Right lobe of liver (tissue), 6 donors: ENCODE measurements at regions not wholly inside any gene's neighbourhood (a gene's known extent, or its start where the extent isn't known, plus 50 kb on each side); places are given as distances from the start of the nearest gene placed in this dataset.

ENCODE experiments used
- ATAC-seq, 4 donors: fragments of 200-7000 bp; cut with Tn5 transposase; one replicate each; pipeline ENCODE4 v1.9.1; 2020; ENCODE audit warnings: mild to moderate bottlenecking in 4 of 4, moderate library complexity in 4 of 4
- DNase-seq, 3 donors: peaks; one replicate each; pipeline ENCODE4 v3.0.0-alpha.2; 2020
- H3K27ac ChIP-seq, 3 donors: fragments of 200-600 bp; one replicate each; pipeline ENCODE4 v1.8.0; 2022
- H3K27me3 ChIP-seq, 2 donors: fragments of 200-600 bp; one replicate each; pipeline ENCODE4 v1.8.0; 2022
- H3K36me3 ChIP-seq, 4 donors: fragments of 200-600 bp; sonication (generic) in 1 of 4; one replicate each; pipeline versions ENCODE4 v1.5.1 to v1.8.0; 2017 to 2022; ENCODE audit warnings: control low read depth in 1 of 4
- H3K4me1 ChIP-seq, 4 donors: fragments of 200-600 bp; sonication (generic) in 1 of 4; one replicate each; pipeline versions ENCODE4 v1.5.1 to v1.8.0; 2017 to 2022; ENCODE audit warnings: control low read depth in 1 of 4
- H3K4me3 ChIP-seq, 3 donors: fragments of 200-600 bp; one replicate each; pipeline ENCODE4 v1.8.0; 2022
- H3K9me3 ChIP-seq, 4 donors: fragments of 200-600 bp; sonication (generic) in 1 of 4; one replicate each; pipeline versions ENCODE4 v1.5.1 to v1.8.0; 2017 to 2022; ENCODE audit warnings: control low read depth in 1 of 4
- POLR2A ChIP-seq: fragments of 450-650 bp; IDR thresholded peaks from one replicate; pipeline ENCODE4 v1.6.1; 2017; ENCODE audit warnings: antibody characterized with exemption, mild to moderate bottlenecking
- WGBS: methylation state at CpG from one replicate; pipeline ENCODE4 v1.1.6; 2018; ENCODE audit warnings: low coverage, low lambda C conversion rate; ENCODE audit not compliant: insufficient coverage; ENCODE audit errors: missing lambda C conversion rate; 5-methylcytosine and 5-hydroxymethylcytosine counted together
- intact Hi-C, 2 donors: fragments of 100-400 bp; cut with DNase I; formaldehyde crosslinking; loops; one replicate each; pipeline versions ENCODE4 v1.11.2 to v1.14.1; 2022
- TF ChIP-seq, protein P1 (sequence below), 4 donors: fragments of 200-600 bp in 3 of 4; fragments of 450-650 bp in 1 of 4; IDR thresholded peaks; one replicate each; pipeline versions ENCODE4 v1.5.1 to v1.8.0; 2016 to 2022; ENCODE audit warnings: antibody characterized with exemption in 4 of 4, mild to moderate bottlenecking in 2 of 4
- donor health status: DM: no; HTN: yes; CAD: no.
- donor health status: DM: no; HTN: no; CAD: no.
- donor health status: DM: no; HTN: no; CAD: no.
- donor health status: DM: no; HTN: yes; CAD: no.
- donor health status: DM: no; HTN: yes; CAD: no.

DNA sequence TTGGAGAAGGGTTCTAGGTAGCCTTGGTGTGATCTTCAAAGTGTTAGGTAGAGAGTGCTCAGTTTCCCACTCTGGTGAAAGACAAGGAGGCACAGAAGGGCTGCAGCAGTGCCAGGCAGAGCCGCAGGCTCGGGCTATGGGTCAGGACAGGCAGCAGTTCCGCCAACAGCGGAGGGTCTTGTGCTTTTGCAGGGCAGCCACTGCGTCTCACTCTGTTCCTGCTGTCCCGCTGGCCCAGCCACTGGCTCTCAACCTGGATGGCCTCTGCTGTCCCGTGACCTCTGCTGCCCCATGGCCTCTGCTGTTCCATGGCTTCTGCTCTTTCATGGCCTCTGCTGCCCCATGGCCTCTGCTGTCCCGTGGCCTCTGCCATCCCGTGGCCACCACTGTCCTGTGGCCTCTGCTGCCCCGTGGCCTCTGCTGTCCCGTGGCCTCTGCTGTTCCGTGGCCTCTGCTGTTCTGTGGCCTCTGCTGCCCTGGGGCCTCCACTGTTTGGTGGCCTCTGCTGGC, 175.7 kb downstream of the URI1 start:
- H3K4me3 ChIP-seq: no peak overlapping the region
- no peaks in the 10 kb centered on the region for H3K36me3 ChIP-seq
- H3K27ac ChIP-seq: no peak overlapping the region
- DNase-seq: no peak
- H3K4me1 ChIP-seq: no peaks in the 10 kb centered on the region
- TF ChIP-seq, protein P1, sequence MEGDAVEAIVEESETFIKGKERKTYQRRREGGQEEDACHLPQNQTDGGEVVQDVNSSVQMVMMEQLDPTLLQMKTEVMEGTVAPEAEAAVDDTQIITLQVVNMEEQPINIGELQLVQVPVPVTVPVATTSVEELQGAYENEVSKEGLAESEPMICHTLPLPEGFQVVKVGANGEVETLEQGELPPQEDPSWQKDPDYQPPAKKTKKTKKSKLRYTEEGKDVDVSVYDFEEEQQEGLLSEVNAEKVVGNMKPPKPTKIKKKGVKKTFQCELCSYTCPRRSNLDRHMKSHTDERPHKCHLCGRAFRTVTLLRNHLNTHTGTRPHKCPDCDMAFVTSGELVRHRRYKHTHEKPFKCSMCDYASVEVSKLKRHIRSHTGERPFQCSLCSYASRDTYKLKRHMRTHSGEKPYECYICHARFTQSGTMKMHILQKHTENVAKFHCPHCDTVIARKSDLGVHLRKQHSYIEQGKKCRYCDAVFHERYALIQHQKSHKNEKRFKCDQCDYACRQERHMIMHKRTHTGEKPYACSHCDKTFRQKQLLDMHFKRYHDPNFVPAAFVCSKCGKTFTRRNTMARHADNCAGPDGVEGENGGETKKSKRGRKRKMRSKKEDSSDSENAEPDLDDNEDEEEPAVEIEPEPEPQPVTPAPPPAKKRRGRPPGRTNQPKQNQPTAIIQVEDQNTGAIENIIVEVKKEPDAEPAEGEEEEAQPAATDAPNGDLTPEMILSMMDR (IDR thresholded peaks at IDR 0.05): no peak
- TF ChIP-seq POLR2A: no peak
- WGBS: no CpG with 5 or more reads among the region's 12 CpGs
- intact Hi-C loops: no loop called here
- no peaks in the 10 kb centered on the region for H3K27me3 ChIP-seq
- no peak for ATAC-seq
- no peaks in the 10 kb centered on the region for H3K9me3 ChIP-seq

DNA sequence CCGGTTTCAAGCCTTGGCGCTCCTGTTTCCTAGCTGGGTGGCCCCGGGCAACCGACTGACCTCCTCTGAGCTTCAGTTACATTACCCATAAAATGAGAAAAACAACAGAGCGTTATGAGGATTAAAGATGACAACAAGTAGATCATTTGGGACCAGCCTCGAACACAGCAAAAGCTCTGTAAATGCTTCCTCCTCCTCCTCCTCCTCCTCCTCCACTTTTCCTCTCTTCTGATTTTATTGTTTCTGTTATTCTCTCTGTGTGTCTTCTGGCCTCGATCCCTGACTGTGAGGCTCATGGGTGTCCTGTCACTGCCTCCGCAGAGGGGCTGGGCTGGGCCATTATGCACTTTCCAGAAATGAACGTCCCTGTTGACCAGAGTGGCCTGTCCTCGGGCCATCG, 176.2 kb downstream of the URI1 start:
- Histone ChIP-seq H3K27ac (no peak overlapping the region), H3K4me1 (no peaks in the 10 kb centered on the region), H3K36me3 (no peaks in the 10 kb centered on the region), H3K9me3 (no peaks in the 10 kb centered on the region), H3K27me3 (no peaks in the 10 kb centered on the region), H3K4me3 (no peak overlapping the region)
- no peak for TF ChIP-seq POLR2A
- TF ChIP-seq, protein P1 (IDR thresholded peaks at IDR 0.05): no peak
- DNase-seq (no peak), ATAC-seq (no peak)
- intact Hi-C loops: no loop called here
- 78% methylated on average over 9 of the region's 11 CpGs for WGBS

- H3K36me3 ChIP-seq: no peaks in the 10 kb centered on the region
- TF ChIP-seq POLR2A: no peak
- TF ChIP-seq, protein P1 (IDR thresholded peaks at IDR 0.05): no peak
- no peak overlapping the region for H3K4me3 ChIP-seq
- no peaks in the 10 kb centered on the region for H3K4me1 ChIP-seq
- ATAC-seq (no peak), DNase-seq (no peak)
- no peaks in the 10 kb centered on the region for H3K27me3 ChIP-seq
- intact Hi-C loops: no loop called here
- H3K9me3 ChIP-seq: no peaks in the 10 kb centered on the region
- WGBS: 69% methylated on average over 3 of the region's 12 CpGs
- H3K27ac ChIP-seq: no peak overlapping the region
These were observed 176.7 kb downstream of the URI1 start for GRCh38 chr19:30118760-30119159.

- 55% methylated on average over 4 of the region's 12 CpGs for WGBS
- DNase-seq: no peak
These were observed 177.3 kb downstream of the URI1 start for GRCh38 chr19:30119180-30119908.

DNA sequence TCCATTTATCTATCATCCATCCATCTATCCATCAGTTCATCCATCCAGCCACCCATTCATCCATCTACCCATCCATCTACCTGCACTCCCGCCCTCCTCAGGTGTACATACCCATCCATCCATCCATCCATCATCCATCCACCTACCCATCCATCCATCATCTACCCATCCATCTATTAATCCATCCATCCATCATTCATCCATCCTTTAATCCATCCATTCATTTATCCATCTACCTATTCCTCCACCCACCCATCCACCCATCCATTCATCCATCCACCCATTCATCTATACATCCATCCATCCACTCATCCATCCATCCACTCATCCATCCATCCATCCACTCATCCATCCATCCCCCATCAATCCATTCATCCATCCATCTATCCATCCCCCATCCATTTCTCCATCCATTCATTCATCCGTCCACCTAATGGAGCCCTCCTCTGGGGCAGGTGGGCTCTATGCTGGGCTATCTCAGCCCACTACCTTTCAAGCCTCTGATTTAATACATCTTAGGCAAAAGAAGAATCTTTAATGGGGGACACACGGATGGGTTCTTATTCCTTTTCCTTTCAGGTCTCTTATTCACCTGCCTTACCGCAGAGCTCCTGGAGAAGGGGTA, 178.9 kb downstream of the URI1 start:
- H3K4me1 ChIP-seq: no peaks in the 10 kb centered on the region
- no peaks in the 10 kb centered on the region for H3K27me3 ChIP-seq
- no peak for ATAC-seq
- no peak overlapping the region for H3K4me3 ChIP-seq
- no peak overlapping the region for H3K27ac ChIP-seq
- no peaks in the 10 kb centered on the region for H3K9me3 ChIP-seq
- no peak for TF ChIP-seq POLR2A
- TF ChIP-seq, protein P1 (IDR thresholded peaks at IDR 0.05): no peak
- DNase-seq: no peak
- intact Hi-C loops: no loop called here
- 76% methylated on average over 4 of the region's 4 CpGs for WGBS
- H3K36me3 ChIP-seq: no peaks in the 10 kb centered on the region

More at GRCh38 chr19:30119180-30119908, 177.3 kb downstream of the URI1 start:
- no peak for ATAC-seq
- no peak overlapping the region for H3K27ac ChIP-seq
- TF ChIP-seq POLR2A: no peak
- no peaks in the 10 kb centered on the region for H3K9me3 ChIP-seq
- H3K27me3 ChIP-seq: no peaks in the 10 kb centered on the region
- H3K36me3 ChIP-seq: no peaks in the 10 kb centered on the region
- H3K4me1 ChIP-seq: no peaks in the 10 kb centered on the region
- intact Hi-C loops: no loop called here
- H3K4me3 ChIP-seq: no peak overlapping the region
